ENCODE measurements at regions not wholly inside any gene's neighbourhood (a gene's known extent, or its start where the extent isn't known, plus 50 kb on each side); places are given as distances from the start of the nearest gene placed in this dataset.
"Not testable (repeated sequence)": the region's sequence is repeated elsewhere in the genome, so short reads cannot be mapped to it uniquely, and the experiment has no call there.

DNA sequence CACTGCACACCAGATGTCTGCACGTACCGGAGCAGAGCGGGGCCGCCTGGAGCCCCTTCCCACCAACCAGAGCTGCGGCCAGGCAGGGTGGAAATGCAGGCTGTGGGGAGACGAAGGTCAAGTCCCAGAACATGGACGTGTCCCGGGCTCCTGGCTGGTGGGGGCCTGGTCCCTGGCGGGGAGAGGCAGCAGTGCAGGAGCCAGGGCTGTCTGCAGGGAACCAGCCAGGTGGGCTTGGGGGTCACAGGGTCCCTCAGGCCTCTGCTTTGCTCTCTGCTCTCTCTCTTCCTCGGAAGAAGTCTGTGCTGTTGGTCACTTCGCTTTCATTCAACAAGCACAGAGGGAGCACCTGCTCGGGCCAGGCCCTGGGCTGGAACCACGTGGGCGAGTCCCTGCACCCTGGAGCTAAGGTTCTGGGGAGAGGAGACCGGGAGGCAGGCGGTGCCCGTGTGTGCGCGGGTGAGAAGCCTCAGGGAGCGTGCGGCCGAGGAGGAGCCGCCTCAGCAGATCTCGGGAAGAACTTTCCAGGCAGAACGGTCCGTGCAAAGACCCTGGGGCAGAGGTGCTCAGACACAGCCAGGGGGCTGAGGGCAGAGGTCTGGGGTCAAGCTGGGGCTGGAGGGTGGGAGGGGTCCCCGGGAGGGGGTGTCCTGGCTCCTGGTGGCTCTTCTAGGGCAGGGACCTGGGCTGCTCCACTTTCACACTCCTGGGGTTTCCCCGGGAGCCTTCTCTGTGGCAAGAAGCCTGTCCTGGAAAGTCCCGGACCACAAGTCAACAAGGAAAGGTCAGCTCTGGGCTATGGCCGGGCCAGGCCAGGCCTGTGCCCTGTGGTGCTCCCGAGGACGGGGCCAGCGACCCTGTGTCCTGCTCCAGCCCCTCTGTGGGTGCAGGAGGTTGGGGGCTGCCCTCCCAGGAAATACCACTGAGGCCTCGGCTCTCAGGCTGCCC, 5431.0 kb upstream of the TPTE start:
- not testable (repeated sequence) for H3K9me3 Mint-ChIP-seq; DNase-seq (ENCODE audit: low spot score in 2 of 2); H3K27ac Mint-ChIP-seq; H3K36me3 Mint-ChIP-seq
- ATAC-seq, result peak in 1 of 2 donors; percentile 19

- not testable (repeated sequence) for H3K36me3 Mint-ChIP-seq; H3K9me3 Mint-ChIP-seq; H3K27ac Mint-ChIP-seq; ATAC-seq; DNase-seq (ENCODE audit: low spot score in 2 of 2)
Measured at GRCh38 chr21:5091274-5091673, 5430.1 kb upstream of the TPTE start.

- not testable (repeated sequence) for ATAC-seq; H3K9me3 Mint-ChIP-seq; DNase-seq (ENCODE audit: low spot score in 2 of 2); H3K27ac Mint-ChIP-seq; H3K36me3 Mint-ChIP-seq
Measured at GRCh38 chr21:5095628-5096027, 5425.8 kb upstream of the TPTE start.

GRCh38 chr21:5098010-5098743, 5423.2 kb upstream of the TPTE start:
- DNase-seq (ENCODE audit: low spot score in 2 of 2); ATAC-seq; H3K27ac Mint-ChIP-seq: not testable (repeated sequence)

DNA sequence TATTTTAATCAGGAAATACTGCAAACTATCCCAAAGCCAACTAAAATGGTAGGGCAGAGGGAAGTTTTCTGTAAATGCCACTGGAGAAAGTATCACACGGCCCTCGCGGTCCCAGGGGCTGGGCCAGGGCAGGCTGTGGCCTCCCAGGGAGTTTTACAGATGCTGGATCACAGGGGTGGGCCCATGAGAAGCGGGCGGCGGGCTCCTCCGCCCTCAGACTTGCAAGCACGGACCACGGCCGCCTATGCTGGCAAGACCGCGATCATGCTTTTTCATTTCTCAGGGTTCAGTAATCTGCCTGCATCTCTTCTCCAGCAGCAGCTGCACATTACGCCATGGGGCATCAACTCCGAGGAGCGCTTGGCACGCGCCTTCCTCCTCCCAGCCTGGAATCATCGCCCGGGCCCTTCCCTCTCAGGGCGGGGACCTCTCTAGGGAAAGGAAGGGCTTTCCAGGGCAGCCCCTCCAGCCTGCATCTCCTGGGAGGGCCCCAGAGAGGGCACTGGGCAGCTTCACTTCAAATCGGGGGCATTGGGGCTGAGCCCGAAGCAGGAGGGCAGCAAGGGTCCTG, 5420.7 kb upstream of the TPTE start:
- not testable (repeated sequence) for H3K27ac Mint-ChIP-seq; DNase-seq (ENCODE audit: low spot score in 2 of 2); ATAC-seq; H3K36me3 Mint-ChIP-seq; H3K9me3 Mint-ChIP-seq

More at GRCh38 chr21:5098010-5098743, 5423.2 kb upstream of the TPTE start:
- H3K9me3 Mint-ChIP-seq, H3K36me3 Mint-ChIP-seq: not testable (repeated sequence)

DNA sequence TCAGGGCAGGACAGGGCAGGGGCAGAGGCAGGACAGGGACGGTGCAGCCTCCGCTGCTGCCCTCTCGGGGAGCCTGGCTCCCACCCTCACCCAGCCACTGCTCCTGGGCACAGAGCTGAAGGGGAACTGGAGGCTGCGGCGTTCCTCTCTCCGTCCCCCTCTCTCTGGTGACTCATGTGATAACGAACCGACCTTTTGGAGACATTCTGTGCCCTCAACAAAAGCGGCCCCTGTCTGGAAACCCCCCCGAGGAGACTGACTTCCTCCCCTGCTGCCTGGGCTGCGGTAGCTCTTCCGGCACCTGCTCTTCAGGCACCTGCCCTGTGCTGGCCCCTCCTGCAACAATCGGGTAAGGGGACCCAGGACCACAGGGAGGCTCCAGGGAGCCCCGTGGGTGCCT, 5419.6 kb upstream of the TPTE start:
- H3K9me3 Mint-ChIP-seq, H3K36me3 Mint-ChIP-seq: not testable (repeated sequence)
- ATAC-seq (peak; percentile 74 to 90), DNase-seq (ENCODE audit: low spot score in 2 of 2) (peak; percentile 35 to 83)
- peak overlapping the region in 1 of 2 donors; percentile 88 for H3K27ac Mint-ChIP-seq

DNA sequence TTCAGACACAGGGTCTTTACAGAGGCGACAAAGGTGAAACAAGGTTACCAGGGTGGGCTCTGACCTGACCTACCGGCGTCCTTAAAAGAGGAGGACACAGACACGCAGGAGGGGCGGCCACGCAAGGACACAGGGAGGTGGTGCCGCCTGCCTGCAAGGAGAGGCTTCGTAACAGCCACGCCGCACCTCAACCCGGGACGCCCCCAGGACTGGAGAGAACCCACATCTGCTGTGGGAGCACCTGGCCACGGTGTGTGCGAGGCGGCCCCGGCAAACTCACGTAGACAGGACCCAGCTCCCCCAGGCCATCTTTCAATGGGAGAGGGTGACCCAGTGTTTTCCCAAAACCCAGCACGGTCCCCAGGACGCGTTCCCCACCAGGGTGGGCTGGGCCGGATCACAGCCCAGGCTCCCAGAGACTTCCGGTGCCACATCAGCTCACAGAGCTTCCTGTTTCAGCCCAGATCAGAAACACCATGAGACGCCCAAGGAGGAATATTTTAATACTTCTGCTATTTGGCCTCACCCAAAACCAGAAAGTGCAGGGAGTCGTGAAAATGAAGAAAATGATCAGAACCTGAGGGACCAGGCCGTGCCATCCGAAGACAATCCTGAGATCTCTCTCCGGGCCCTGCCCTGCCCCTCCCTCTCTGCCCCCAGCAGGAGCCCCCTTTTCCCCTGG, 5417.4 kb upstream of the TPTE start:
- not testable (repeated sequence) for ATAC-seq

DNA sequence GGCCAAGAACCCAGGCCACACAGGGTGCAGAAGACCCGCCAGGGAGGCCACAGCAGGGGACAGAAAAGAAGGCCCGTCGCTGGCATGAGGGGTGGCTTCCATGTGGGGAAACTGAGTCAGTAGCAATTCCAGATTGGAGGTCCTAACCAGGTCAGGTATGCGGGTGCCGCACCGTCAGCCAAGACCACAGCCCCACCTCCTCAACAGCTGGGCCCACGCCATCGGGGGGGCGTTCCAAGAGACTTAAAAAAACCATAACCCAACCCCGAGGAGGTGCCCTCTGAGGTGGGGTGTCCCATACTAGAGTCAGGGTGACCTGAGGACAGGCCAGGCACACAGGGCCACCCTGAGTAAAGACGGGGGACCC, 5416.8 kb upstream of the TPTE start:
- H3K36me3 Mint-ChIP-seq; H3K27ac Mint-ChIP-seq; H3K9me3 Mint-ChIP-seq; ATAC-seq; DNase-seq (ENCODE audit: low spot score in 2 of 2): not testable (repeated sequence)

More for the DNA sequence above, 5417.4 kb upstream of the TPTE start:
- not testable (repeated sequence) for H3K9me3 Mint-ChIP-seq; H3K36me3 Mint-ChIP-seq; DNase-seq (ENCODE audit: low spot score in 2 of 2)
- H3K27ac Mint-ChIP-seq, result peak overlapping the region; percentile 89 to 90

- H3K36me3 Mint-ChIP-seq; DNase-seq (ENCODE audit: low spot score in 2 of 2); H3K9me3 Mint-ChIP-seq; H3K27ac Mint-ChIP-seq: not testable (repeated sequence)
- ATAC-seq, result peak; percentile 27 to 67
Measured at GRCh38 chr21:5105939-5106708, 5415.3 kb upstream of the TPTE start.

DNA sequence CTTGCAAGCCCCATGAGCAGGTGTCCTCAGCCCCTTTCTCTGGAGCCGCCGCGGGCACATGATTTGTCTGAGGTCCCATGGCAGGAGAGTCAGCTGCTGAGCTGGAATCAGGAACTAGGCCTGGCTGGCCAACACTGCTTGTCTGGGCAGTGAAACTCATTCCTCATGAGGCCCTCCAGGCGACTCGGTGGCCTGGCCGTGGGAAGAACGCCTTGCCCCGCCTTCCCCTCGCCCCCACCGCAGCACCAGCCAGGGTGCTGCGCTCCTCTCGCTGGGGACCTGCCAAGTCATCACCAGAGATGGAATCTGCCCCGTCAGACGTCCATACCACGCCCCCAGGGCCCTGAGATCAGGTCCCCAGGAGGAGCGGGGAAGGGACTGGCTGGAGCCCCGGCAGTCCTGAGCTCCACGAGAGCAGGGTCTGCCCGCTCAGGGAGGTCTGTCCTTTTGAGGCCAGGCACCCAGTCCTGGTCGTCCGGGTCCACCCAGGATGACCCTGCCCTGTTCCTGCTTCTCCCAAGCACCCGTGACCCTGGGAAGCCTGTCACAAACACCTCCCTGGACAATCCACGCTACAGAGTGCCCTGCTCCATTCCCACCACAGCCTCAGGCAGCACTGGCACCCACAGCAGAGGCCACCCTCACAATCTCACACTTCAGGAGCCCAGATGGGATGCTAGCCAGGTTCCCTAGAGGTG, 5414.5 kb upstream of the TPTE start:
- peak in 1 of 2 donors; percentile 11 for ATAC-seq
- peak overlapping the region; percentile 55 to 87 for H3K27ac Mint-ChIP-seq
- H3K9me3 Mint-ChIP-seq; H3K36me3 Mint-ChIP-seq; DNase-seq (ENCODE audit: low spot score in 2 of 2): not testable (repeated sequence)

DNA sequence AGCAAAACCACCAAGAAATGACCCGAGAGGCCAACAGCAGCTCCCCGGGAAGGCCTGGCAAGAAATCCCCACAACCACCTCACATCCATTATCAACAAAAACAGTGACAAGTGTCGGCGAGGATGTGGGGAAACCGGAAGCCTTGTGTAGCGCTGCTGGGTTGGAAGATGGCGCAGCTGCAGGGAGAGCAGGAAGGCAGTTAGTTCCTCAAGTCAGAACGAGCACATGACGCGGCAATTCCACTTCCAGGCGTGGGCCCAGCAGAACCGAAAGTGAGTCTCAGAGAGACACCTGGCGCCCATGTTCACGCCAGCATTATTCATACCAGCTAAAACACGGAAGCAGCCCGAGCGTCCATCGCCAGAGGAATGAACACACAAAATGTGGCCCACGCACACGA, 5413.7 kb upstream of the TPTE start:
- peak overlapping the region in 1 of 2 donors; percentile 87 for H3K27ac Mint-ChIP-seq
- not testable (repeated sequence) for DNase-seq (ENCODE audit: low spot score in 2 of 2); H3K9me3 Mint-ChIP-seq; H3K36me3 Mint-ChIP-seq
- peak; percentile 56 to 62 for ATAC-seq

DNA sequence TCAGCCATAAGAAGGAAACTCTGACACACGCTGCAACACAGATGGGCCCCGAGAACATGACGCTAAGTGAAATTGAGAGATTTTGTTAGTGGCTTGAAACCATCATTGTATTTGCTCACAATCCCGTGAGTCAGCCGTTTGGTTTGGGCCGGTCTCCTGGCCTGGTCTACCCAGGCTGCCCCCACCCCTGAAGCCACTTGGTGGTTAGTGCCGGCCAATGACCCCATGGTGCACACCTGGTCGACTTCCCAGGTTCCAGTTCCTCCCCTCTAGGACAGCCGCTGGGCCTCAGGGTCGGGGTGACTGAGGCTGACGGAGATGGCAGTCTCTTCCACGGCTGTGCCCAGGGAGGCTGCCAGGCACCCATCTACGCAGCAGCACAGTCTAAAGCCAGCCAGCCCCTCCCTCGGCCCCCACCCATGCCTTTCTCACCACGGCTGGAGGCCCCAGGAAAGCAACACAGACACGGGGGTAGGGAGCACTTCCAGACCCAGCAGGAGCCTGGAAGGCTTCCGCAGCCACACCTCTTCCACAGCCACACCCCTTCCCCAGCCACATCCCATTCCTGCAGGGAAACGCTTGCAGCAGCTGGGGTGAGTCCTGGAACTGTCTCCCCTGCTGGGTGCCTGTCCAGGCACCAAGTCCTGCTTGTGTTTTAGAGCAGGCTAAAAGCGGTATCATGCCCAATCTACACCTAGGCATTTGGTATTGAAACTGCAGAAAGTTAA, 5413.2 kb upstream of the TPTE start:
- H3K36me3 Mint-ChIP-seq; H3K27ac Mint-ChIP-seq; H3K9me3 Mint-ChIP-seq; DNase-seq (ENCODE audit: low spot score in 2 of 2): not testable (repeated sequence)
- peak; percentile 62 to 69 for ATAC-seq

DNA sequence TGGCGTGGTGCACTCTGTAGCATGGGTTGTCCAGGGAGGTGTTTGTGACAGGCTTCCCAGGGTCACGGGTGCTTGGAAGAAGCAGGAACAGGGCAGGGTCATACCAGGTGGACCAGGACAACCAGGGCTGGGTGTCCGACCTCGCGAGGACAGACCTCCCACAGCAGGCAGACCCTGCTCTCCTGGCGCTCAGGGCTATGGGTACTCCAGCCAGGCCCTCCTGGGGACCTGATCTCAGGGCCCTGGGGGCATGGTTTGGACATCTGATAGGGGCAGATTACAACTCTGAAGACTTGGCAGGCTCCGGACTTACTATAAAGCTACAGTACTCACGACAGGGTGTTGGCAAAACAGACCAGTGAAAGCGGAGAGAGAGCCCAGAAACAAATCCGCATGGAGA, 5410.2 kb upstream of the TPTE start:
- H3K9me3 Mint-ChIP-seq; ATAC-seq; H3K36me3 Mint-ChIP-seq; H3K27ac Mint-ChIP-seq; DNase-seq (ENCODE audit: low spot score in 2 of 2): not testable (repeated sequence)

GRCh38 chr21:5113092-5113491, 5408.3 kb upstream of the TPTE start:
- not testable (repeated sequence) for H3K36me3 Mint-ChIP-seq; H3K27ac Mint-ChIP-seq; DNase-seq (ENCODE audit: low spot score in 2 of 2); ATAC-seq; H3K9me3 Mint-ChIP-seq

- DNase-seq (ENCODE audit: low spot score in 2 of 2); H3K27ac Mint-ChIP-seq; H3K9me3 Mint-ChIP-seq; H3K36me3 Mint-ChIP-seq: not testable (repeated sequence)
- peak; percentile 47 to 56 for ATAC-seq
Measured at GRCh38 chr21:5114468-5114867, 5406.9 kb upstream of the TPTE start.

Data from activated naive CD4-positive, alpha-beta T cell treated with anti-CD3 and anti-CD28 coated beads, Interleukin-2, amount 50 U/mL, for 72 hours (primary cell).